ENCODE measurements at regions not wholly inside any gene's neighbourhood (a gene's known extent, or its start where the extent isn't known, plus 50 kb on each side); places are given as distances from the start of the nearest gene placed in this dataset.

GRCh38 chr10:24047176-24047575 lies 161.8 kb upstream of the KIAA1217 start:
- Histone ChIP-seq H3K27ac (no peak overlapping the region), H3K27me3 (no peaks in the 10 kb centered on the region), H3K4me3 (no peak overlapping the region), H3K36me3 (replicated peaks in 1 of 2; ENCODE audit: insufficient read depth in 1 of 2, low read depth in 2 of 2) (no peaks in the 10 kb centered on the region), H3K9me3 (no peaks in the 10 kb centered on the region), H3K4me1 (peaks cover 4% of the 10 kb centered on the region)
- intact Hi-C loops (cut with DNase I), result no loop called here
- DNase-seq (no peak), ATAC-seq (no peak)
- TF ChIP-seq CTCF (IDR thresholded peaks at IDR 0.05), result no peak
- 78 to 100% methylated on average over 1 of the region's 1 CpG for WGBS, 2 donors

GRCh38 chr10:24054421-24054820 lies 154.5 kb upstream of the KIAA1217 start:
- ATAC-seq (no peak), DNase-seq (no peak)
- Histone ChIP-seq H3K9me3 (no peaks in the 10 kb centered on the region), H3K27me3 (no peaks in the 10 kb centered on the region), H3K4me1 (no peaks in the 10 kb centered on the region), H3K4me3 (no peak overlapping the region), H3K27ac (no peak overlapping the region), H3K36me3 (replicated peaks in 1 of 2; ENCODE audit: insufficient read depth in 1 of 2, low read depth in 2 of 2) (no peaks in the 10 kb centered on the region)
- TF ChIP-seq POLR2A (IDR thresholded peaks at IDR 0.05), result no peak
- TF ChIP-seq CTCF (IDR thresholded peaks at IDR 0.05), result no peak
- 67 to 74% methylated on average over 2 of the region's 2 CpGs for WGBS, 2 donors
- intact Hi-C loops (cut with DNase I), result no loop called here

- Histone ChIP-seq H3K27me3 (no peaks in the 10 kb centered on the region), H3K27ac (no peak overlapping the region), H3K4me1 (no peaks in the 10 kb centered on the region), H3K4me3 (no peak overlapping the region), H3K36me3 (replicated peaks in 1 of 2; ENCODE audit: insufficient read depth in 1 of 2, low read depth in 2 of 2) (no peaks in the 10 kb centered on the region), H3K9me3 (no peaks in the 10 kb centered on the region)
- no peak for DNase-seq
- intact Hi-C loops (cut with DNase I), result no loop called here
- no peak for ATAC-seq
- 87 to 93% methylated on average over 4 of the region's 4 CpGs for WGBS, 2 donors
- TF ChIP-seq CTCF (IDR thresholded peaks at IDR 0.05), result no peak
These were observed 128.7 kb upstream of the KIAA1217 start for GRCh38 chr10:24080207-24080606.

GRCh38 chr10:24086296-24087086 lies 122.4 kb upstream of the KIAA1217 start:
- DNase-seq (no peak), ATAC-seq (no peak)
- H3K27me3 ChIP-seq, result no peaks in the 10 kb centered on the region
- H3K36me3 ChIP-seq (replicated peaks in 1 of 2; ENCODE audit: insufficient read depth in 1 of 2, low read depth in 2 of 2), result no peaks in the 10 kb centered on the region
- H3K9me3 ChIP-seq, result no peaks in the 10 kb centered on the region
- no peak overlapping the region for H3K4me3 ChIP-seq
- intact Hi-C loops (cut with DNase I), result no loop called here
- H3K27ac ChIP-seq, result no peak overlapping the region
- H3K4me1 ChIP-seq, result no peaks in the 10 kb centered on the region
- WGBS, 2 donors, result 39 to 46% methylated on average over 3 of the region's 3 CpGs
- no peak for TF ChIP-seq POLR2A (IDR thresholded peaks at IDR 0.05)
- TF ChIP-seq CTCF (IDR thresholded peaks at IDR 0.05), result no peak

GRCh38 chr10:24091256-24091655 lies 117.7 kb upstream of the KIAA1217 start:
- no peak overlapping the region for H3K27ac ChIP-seq
- no peaks in the 10 kb centered on the region for H3K4me1 ChIP-seq
- H3K9me3 ChIP-seq, result no peaks in the 10 kb centered on the region
- H3K4me3 ChIP-seq, result no peak overlapping the region
- no peak for DNase-seq
- no peak for ATAC-seq
- intact Hi-C loops (cut with DNase I), result no loop called here
- TF ChIP-seq POLR2A (IDR thresholded peaks at IDR 0.05) (no peak), CTCF (IDR thresholded peaks at IDR 0.05) (no peak)
- H3K36me3 ChIP-seq (replicated peaks in 1 of 2; ENCODE audit: insufficient read depth in 1 of 2, low read depth in 2 of 2), result no peaks in the 10 kb centered on the region
- 64 to 70% methylated on average over 2 of the region's 2 CpGs for WGBS, 2 donors
- no peaks in the 10 kb centered on the region for H3K27me3 ChIP-seq

All from body of pancreas (tissue), 4 donors.